ENCODE measurements at regions not wholly inside any gene's neighbourhood (a gene's known extent, or its start where the extent isn't known, plus 50 kb on each side); places are given as distances from the start of the nearest gene placed in this dataset.

DNA sequence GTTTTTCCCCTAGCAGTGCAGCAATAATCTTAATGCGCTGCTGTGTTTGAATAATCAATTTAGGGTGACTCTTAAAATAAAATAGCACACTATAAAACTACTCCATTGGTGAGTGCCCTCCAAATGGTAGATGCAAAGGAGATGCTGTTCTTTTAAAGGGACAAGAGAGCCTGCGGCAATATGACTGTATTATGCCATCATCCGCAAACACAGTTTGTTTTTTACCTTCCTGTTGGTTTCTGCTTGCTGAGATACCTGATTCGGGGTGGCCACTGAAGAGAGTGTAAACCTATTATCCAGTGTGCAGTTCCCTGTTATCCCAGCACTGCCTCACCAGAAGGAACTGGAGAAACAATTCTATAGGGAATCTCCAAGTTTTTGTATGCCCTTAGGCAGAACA, 523.1 kb upstream of the TGFBR2 start:
- FAIRE-seq (no peak), DNase-seq (no peak)
- Histone ChIP-seq H3K36me3 (ENCODE audit: control insufficient read depth in 3 of 3, insufficient read depth in 2 of 3, low read depth in 1 of 3, low read length in 3 of 3) (no peaks in the 10 kb centered on the region), H3K4me3 (ENCODE audit: low read depth in 1 of 3, low read length in 3 of 3) (no peak overlapping the region), H3K27ac (ENCODE audit: low read depth in 1 of 3, low read length in 2 of 3) (peak overlapping the region in 1 of 3 donors; percentile 75), H3K27me3 (ENCODE audit: control insufficient read depth in 3 of 3, insufficient read depth in 3 of 3, low read length in 3 of 3) (no peaks in the 10 kb centered on the region), H3K9me3 (ENCODE audit: control insufficient read depth in 2 of 2, insufficient read depth in 1 of 2, low read depth in 1 of 2, low read length in 1 of 2) (peaks cover 0 to 9% of the 10 kb centered on the region in 2 donors), H3K4me1 (ENCODE audit: control insufficient read depth in 3 of 3, insufficient read depth in 2 of 3, low read depth in 1 of 3, low read length in 2 of 3) (peaks cover 3 to 32% (median 7%) of the 10 kb centered on the region in 3 donors)
- WGBS, 3 donors, result 85 to 92% (median 87%) methylated on average over 4 of the region's 4 CpGs

- peaks cover 0 to 9% of the 10 kb centered on the region in 2 donors for H3K9me3 ChIP-seq (ENCODE audit: control insufficient read depth in 2 of 2, insufficient read depth in 1 of 2, low read depth in 1 of 2, low read length in 1 of 2)
- no peaks in the 10 kb centered on the region for H3K27me3 ChIP-seq (ENCODE audit: control insufficient read depth in 3 of 3, insufficient read depth in 3 of 3, low read length in 3 of 3)
- H3K4me1 ChIP-seq (ENCODE audit: control insufficient read depth in 3 of 3, insufficient read depth in 2 of 3, low read depth in 1 of 3, low read length in 2 of 3), result peaks cover 3 to 32% (median 7%) of the 10 kb centered on the region in 3 donors
- peak overlapping the region in 1 of 3 donors; percentile 68 for H3K27ac ChIP-seq (ENCODE audit: low read depth in 1 of 3, low read length in 2 of 3)
- H3K36me3 ChIP-seq (ENCODE audit: control insufficient read depth in 3 of 3, insufficient read depth in 2 of 3, low read depth in 1 of 3, low read length in 3 of 3), result no peaks in the 10 kb centered on the region
- DNase-seq (no peak), FAIRE-seq (no peak)
- H3K4me3 ChIP-seq (ENCODE audit: low read depth in 1 of 3, low read length in 3 of 3), result no peak overlapping the region
- WGBS, 3 donors, result 76 to 92% (median 84%) methylated on average over 4 to 5 of the region's 5 CpGs
These were observed 522.1 kb upstream of the TGFBR2 start for GRCh38 chr3:30084316-30084715.

DNA sequence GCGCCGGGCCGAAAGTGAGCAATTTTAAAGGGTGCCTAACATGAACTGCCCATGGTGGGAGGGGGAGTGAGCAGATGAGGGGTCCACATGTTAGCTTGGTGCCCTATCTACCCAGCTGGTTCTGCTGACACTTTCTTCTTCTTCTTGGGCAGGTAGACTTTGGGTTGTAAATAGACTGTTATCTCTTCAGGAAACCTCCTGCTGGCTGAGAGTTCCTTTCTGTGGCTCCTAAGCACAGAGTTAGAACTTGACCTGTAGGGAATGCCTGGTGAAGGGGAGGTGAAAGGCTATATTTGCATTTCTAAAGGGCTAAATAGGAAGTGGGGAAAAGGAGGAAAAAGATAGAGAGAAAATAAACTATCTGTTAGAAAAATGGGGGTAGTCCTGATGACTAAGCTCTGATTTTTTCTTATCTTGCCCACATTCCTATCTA, 521.4 kb upstream of the TGFBR2 start:
- Histone ChIP-seq H3K27ac (ENCODE audit: low read depth in 1 of 3, low read length in 2 of 3) (peak overlapping the region in 2 of 3 donors; percentile 60 to 68), H3K4me3 (ENCODE audit: low read depth in 1 of 3, low read length in 3 of 3) (no peak overlapping the region), H3K27me3 (ENCODE audit: control insufficient read depth in 3 of 3, insufficient read depth in 3 of 3, low read length in 3 of 3) (no peaks in the 10 kb centered on the region), H3K4me1 (ENCODE audit: control insufficient read depth in 3 of 3, insufficient read depth in 2 of 3, low read depth in 1 of 3, low read length in 2 of 3) (peaks cover 3 to 32% (median 7%) of the 10 kb centered on the region in 3 donors), H3K9me3 (ENCODE audit: control insufficient read depth in 2 of 2, insufficient read depth in 1 of 2, low read depth in 1 of 2, low read length in 1 of 2) (peaks cover 0 to 9% of the 10 kb centered on the region in 2 donors), H3K36me3 (ENCODE audit: control insufficient read depth in 3 of 3, insufficient read depth in 2 of 3, low read depth in 1 of 3, low read length in 3 of 3) (no peaks in the 10 kb centered on the region)
- 89 to 95% (median 95%) methylated on average over 3 of the region's 3 CpGs for WGBS, 3 donors
- FAIRE-seq (no peak), DNase-seq (peak; percentile 70 to 77)

- no peaks in the 10 kb centered on the region for H3K27me3 ChIP-seq (ENCODE audit: control insufficient read depth in 3 of 3, insufficient read depth in 3 of 3, low read length in 3 of 3)
- FAIRE-seq (no peak), DNase-seq (no peak)
- WGBS, 3 donors, result 32 to 42% (median 38%) methylated on average over 1 of the region's 1 CpG
- peaks cover 0 to 9% of the 10 kb centered on the region in 2 donors for H3K9me3 ChIP-seq (ENCODE audit: control insufficient read depth in 2 of 2, insufficient read depth in 1 of 2, low read depth in 1 of 2, low read length in 1 of 2)
- H3K4me3 ChIP-seq (ENCODE audit: low read depth in 1 of 3, low read length in 3 of 3), result no peak overlapping the region
- H3K27ac ChIP-seq (ENCODE audit: low read depth in 1 of 3, low read length in 2 of 3), result peak overlapping the region in 1 of 3 donors; percentile 68
- H3K4me1 ChIP-seq (ENCODE audit: control insufficient read depth in 3 of 3, insufficient read depth in 2 of 3, low read depth in 1 of 3, low read length in 2 of 3), result peaks cover 3 to 32% (median 7%) of the 10 kb centered on the region in 3 donors
- H3K36me3 ChIP-seq (ENCODE audit: control insufficient read depth in 3 of 3, insufficient read depth in 2 of 3, low read depth in 1 of 3, low read length in 3 of 3), result no peaks in the 10 kb centered on the region
These were observed 520.9 kb upstream of the TGFBR2 start for GRCh38 chr3:30085486-30085885.

DNA sequence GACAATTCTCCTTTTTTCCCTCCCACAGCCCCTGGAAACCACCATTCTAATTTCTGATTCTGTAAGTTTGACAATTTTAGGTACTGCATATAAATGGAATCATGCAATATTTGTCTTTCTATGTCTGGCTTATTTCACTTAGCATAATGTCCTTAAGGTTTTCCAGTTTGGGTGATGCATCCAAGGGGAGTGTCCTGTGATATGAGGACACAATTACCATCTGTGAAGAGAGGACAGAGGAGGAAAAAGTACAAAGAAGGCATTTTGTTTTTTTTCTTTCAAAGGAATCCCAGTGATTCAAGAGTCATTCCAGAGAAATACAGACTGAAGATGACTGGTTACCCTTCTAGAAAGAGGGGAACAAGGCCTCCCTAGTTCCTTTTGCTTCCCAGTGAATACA, 514.7 kb upstream of the TGFBR2 start:
- DNase-seq (no peak), FAIRE-seq (no peak)
- Histone ChIP-seq H3K27ac (ENCODE audit: low read depth in 1 of 3, low read length in 2 of 3) (no peak overlapping the region), H3K36me3 (ENCODE audit: control insufficient read depth in 3 of 3, insufficient read depth in 2 of 3, low read depth in 1 of 3, low read length in 3 of 3) (no peaks in the 10 kb centered on the region), H3K27me3 (ENCODE audit: control insufficient read depth in 3 of 3, insufficient read depth in 3 of 3, low read length in 3 of 3) (no peaks in the 10 kb centered on the region), H3K4me3 (ENCODE audit: low read depth in 1 of 3, low read length in 3 of 3) (no peak overlapping the region), H3K4me1 (ENCODE audit: control insufficient read depth in 3 of 3, insufficient read depth in 2 of 3, low read depth in 1 of 3, low read length in 2 of 3) (no peaks in the 10 kb centered on the region), H3K9me3 (ENCODE audit: control insufficient read depth in 2 of 2, insufficient read depth in 1 of 2, low read depth in 1 of 2, low read length in 1 of 2) (peaks cover 0 to 10% of the 10 kb centered on the region in 2 donors)

- Histone ChIP-seq H3K9me3 (ENCODE audit: control insufficient read depth in 2 of 2, insufficient read depth in 1 of 2, low read depth in 1 of 2, low read length in 1 of 2) (peaks cover 0 to 10% of the 10 kb centered on the region in 2 donors), H3K4me1 (ENCODE audit: control insufficient read depth in 3 of 3, insufficient read depth in 2 of 3, low read depth in 1 of 3, low read length in 2 of 3) (peaks cover 0 to 12% (median 4%) of the 10 kb centered on the region in 3 donors), H3K27ac (ENCODE audit: low read depth in 1 of 3, low read length in 2 of 3) (no peak overlapping the region), H3K27me3 (ENCODE audit: control insufficient read depth in 3 of 3, insufficient read depth in 3 of 3, low read length in 3 of 3) (no peaks in the 10 kb centered on the region), H3K36me3 (ENCODE audit: control insufficient read depth in 3 of 3, insufficient read depth in 2 of 3, low read depth in 1 of 3, low read length in 3 of 3) (no peaks in the 10 kb centered on the region), H3K4me3 (ENCODE audit: low read depth in 1 of 3, low read length in 3 of 3) (no peak overlapping the region)
- WGBS, 3 donors, result 92 to 98% (median 94%) methylated on average over 2 of the region's 2 CpGs
- FAIRE-seq, result no peak
- no peak for DNase-seq
These were observed 509.3 kb upstream of the TGFBR2 start for GRCh38 chr3:30097022-30097650.

DNA sequence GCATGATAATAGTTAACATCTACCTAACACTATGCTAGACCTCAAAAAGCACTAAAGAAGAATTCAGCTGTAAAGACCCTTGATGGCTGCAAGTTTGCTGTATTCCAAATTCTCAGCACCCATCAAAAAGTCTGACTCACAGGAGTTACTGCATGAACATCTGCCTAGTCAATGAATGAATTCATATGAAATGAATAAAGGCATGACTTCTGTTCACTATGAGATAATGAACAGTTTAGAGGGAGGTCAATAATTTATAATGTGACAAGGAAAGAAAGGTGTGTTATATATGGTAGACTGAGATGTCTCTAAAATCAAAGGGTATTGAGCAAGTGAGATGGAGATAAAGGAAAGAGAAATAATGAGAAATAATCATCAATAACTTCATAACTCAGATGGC, 508.2 kb upstream of the TGFBR2 start:
- H3K4me1 ChIP-seq (ENCODE audit: control insufficient read depth in 3 of 3, insufficient read depth in 2 of 3, low read depth in 1 of 3, low read length in 2 of 3), result peaks cover 0 to 12% (median 4%) of the 10 kb centered on the region in 3 donors
- H3K27ac ChIP-seq (ENCODE audit: low read depth in 1 of 3, low read length in 2 of 3), result peak overlapping the region in 1 of 3 donors; percentile 55
- no peak overlapping the region for H3K4me3 ChIP-seq (ENCODE audit: low read depth in 1 of 3, low read length in 3 of 3)
- FAIRE-seq (no peak), DNase-seq (no peak)
- no peaks in the 10 kb centered on the region for H3K27me3 ChIP-seq (ENCODE audit: control insufficient read depth in 3 of 3, insufficient read depth in 3 of 3, low read length in 3 of 3)
- H3K36me3 ChIP-seq (ENCODE audit: control insufficient read depth in 3 of 3, insufficient read depth in 2 of 3, low read depth in 1 of 3, low read length in 3 of 3), result no peaks in the 10 kb centered on the region
- peaks cover 0 to 10% of the 10 kb centered on the region in 2 donors for H3K9me3 ChIP-seq (ENCODE audit: control insufficient read depth in 2 of 2, insufficient read depth in 1 of 2, low read depth in 1 of 2, low read length in 1 of 2)

GRCh38 chr3:30098653-30099455, 507.5 kb upstream of the TGFBR2 start:
- DNase-seq (peak; percentile 48 to 73), FAIRE-seq (no peak)
- H3K27me3 ChIP-seq (ENCODE audit: control insufficient read depth in 3 of 3, insufficient read depth in 3 of 3, low read length in 3 of 3), result no peaks in the 10 kb centered on the region
- H3K4me1 ChIP-seq (ENCODE audit: control insufficient read depth in 3 of 3, insufficient read depth in 2 of 3, low read depth in 1 of 3, low read length in 2 of 3), result peaks cover 0 to 12% (median 4%) of the 10 kb centered on the region in 3 donors
- peaks cover 0 to 10% of the 10 kb centered on the region in 2 donors for H3K9me3 ChIP-seq (ENCODE audit: control insufficient read depth in 2 of 2, insufficient read depth in 1 of 2, low read depth in 1 of 2, low read length in 1 of 2)
- H3K4me3 ChIP-seq (ENCODE audit: low read depth in 1 of 3, low read length in 3 of 3), result no peak overlapping the region
- 13 to 53% (median 32%) methylated on average over 2 of the region's 2 CpGs for WGBS, 3 donors
- peak overlapping the region in 1 of 3 donors; percentile 55 for H3K27ac ChIP-seq (ENCODE audit: low read depth in 1 of 3, low read length in 2 of 3)
- no peaks in the 10 kb centered on the region for H3K36me3 ChIP-seq (ENCODE audit: control insufficient read depth in 3 of 3, insufficient read depth in 2 of 3, low read depth in 1 of 3, low read length in 3 of 3)

Data from small intestine (tissue), 7 donors.